PC-3 (cell line): ENCODE measurements at regions not wholly inside any gene's neighbourhood (a gene's known extent, or its start where the extent isn't known, plus 50 kb on each side); places are given as distances from the start of the nearest gene placed in this dataset.

Experiments used
- ATAC-seq: fragments of 200-7000 bp; cut with Tn5 transposase; 2 replicates; pipeline ENCODE4 v1.9.1; 2020; ENCODE audit warnings: mild to moderate bottlenecking, moderate library complexity
- BruUV-seq: library from RNA; stranded (reverse); fragments of 400-500 nt; replicated peaks from 2 replicates; lab custom pipeline; 2021; lab: Mats Ljungman, UMichigan
- CTCF ChIA-PET: fragments of 300-600 bp; sonication (Branson Sonifier 250); formaldehyde crosslinking; loops from one replicate; lab custom pipeline; 2022; ENCODE audit warnings: antibody characterized with exemption; lab: Charles Lee
- POLR2A ChIA-PET: fragments of 300-600 bp; sonication (Branson Sonifier 250); formaldehyde crosslinking; loops from one replicate; lab custom pipeline; 2022; ENCODE audit warnings: antibody characterized with exemption; ENCODE audit not compliant: unreplicated experiment; lab: Charles Lee
- DNase-seq: peaks from one replicate; pipeline ENCODE4 v3.0.0-alpha.2; 2015
- H2AFZ ChIP-seq: fragments of 300-600 bp; sonication (generic); 2 replicates; pipeline ENCODE4 v1.6.0; 2016; ENCODE audit warnings: antibody characterized with exemption, low read length
- H3F3A ChIP-seq: fragments of 300-600 bp; sonication (generic); one replicate; pipeline ENCODE4 v1.6.0; 2017; ENCODE audit warnings: antibody characterized with exemption, low read length, control low read depth, mild to moderate bottlenecking; ENCODE audit not compliant: unreplicated experiment
- H3K27ac ChIP-seq: fragments of 300-600 bp; sonication (generic); 2 replicates; pipeline ENCODE4 v1.5.1; 2016; ENCODE audit warnings: mild to moderate bottlenecking, low read length
- H3K27me3 ChIP-seq: fragments of 300-600 bp; sonication (generic); 2 replicates; pipeline ENCODE4 v1.6.1; 2016; ENCODE audit warnings: low read length, mixed read lengths
- H3K36me3 ChIP-seq: fragments of 300-600 bp; sonication (generic); 2 replicates; pipeline ENCODE4 v1.6.1; 2016; ENCODE audit warnings: low read depth, mixed run types, low read length, mixed read lengths
- H3K4me1 ChIP-seq: fragments of 300-600 bp; sonication (generic); 2 replicates; pipeline ENCODE4 v1.5.1; 2016; ENCODE audit warnings: low read length; ENCODE audit not compliant: insufficient read depth
- H3K4me2 ChIP-seq: fragments of 300-600 bp; sonication (generic); 2 replicates; pipeline ENCODE4 v1.6.0; 2016; ENCODE audit warnings: low read length
- H3K4me3 ChIP-seq: fragments of 300-600 bp; sonication (generic); 2 replicates; pipeline ENCODE4 v1.5.1; 2016; ENCODE audit warnings: mild to moderate bottlenecking, low read length, mixed read lengths
- H3K79me2 ChIP-seq: fragments of 300-600 bp; sonication (generic); 2 replicates; pipeline ENCODE4 v1.6.1; 2017; ENCODE audit warnings: low read length, mixed read lengths
- H3K9ac ChIP-seq: fragments of 300-600 bp; sonication (generic); 2 replicates; pipeline ENCODE4 v1.6.0; 2016; ENCODE audit warnings: mild to moderate bottlenecking, low read length
- H3K9me2 ChIP-seq: fragments of 300-600 bp; sonication (generic); replicated peaks from 2 replicates; pipeline ENCODE4 v1.6.1; 2016; ENCODE audit warnings: mixed run types, low read length, mixed read lengths
- H3K9me3 ChIP-seq: fragments of 300-600 bp; sonication (generic); 2 replicates; pipeline ENCODE4 v1.6.1; 2016; ENCODE audit warnings: low read length, mixed read lengths
- H4K20me1 ChIP-seq: fragments of 300-600 bp; sonication (generic); 2 replicates; pipeline ENCODE4 v1.6.1; 2016; ENCODE audit warnings: low read length, mixed read lengths
- CTCF ChIP-seq: fragments of 300-600 bp; sonication (generic); conservative IDR thresholded peaks from 2 replicates; pipeline ENCODE4 v1.5.1; 2017; ENCODE audit warnings: antibody characterized with exemption, low read depth, mild to moderate bottlenecking, low read length
- EZH2 ChIP-seq: fragments of 300-600 bp; sonication (generic); IDR thresholded peaks from one replicate; pipeline ENCODE4 v1.6.1; 2017; ENCODE audit warnings: antibody characterized with exemption, mild to moderate bottlenecking, low read length; ENCODE audit not compliant: unreplicated experiment
- EZH2phosphoT487 ChIP-seq: fragments of 300-600 bp; sonication (generic); IDR thresholded peaks from 2 replicates; pipeline ENCODE4 v1.6.1; 2018; ENCODE audit warnings: mild to moderate bottlenecking, antibody characterized with exemption, low read length, borderline replicate concordance
- intact Hi-C: fragments of 100-400 bp; cut with micrococcal nuclease; formaldehyde crosslinking; loops from 2 replicates; pipeline ENCODE4 v1.9.0; 2023

GRCh38 chr18:23398401-23398800 is 54.7 kb upstream of the RIOK3 start:
- no peaks in the 10 kb centered on the region for H3F3A ChIP-seq
- no peak overlapping the region for H3K4me2 ChIP-seq
- peaks cover 1% of the 10 kb centered on the region; the same call in 1 of the 2 replicates for H3K36me3 ChIP-seq
- no peak for ATAC-seq
- H3K27ac ChIP-seq: no peak overlapping the region
- no TSS peak for BruUV-seq
- no peaks in the 10 kb centered on the region for H4K20me1 ChIP-seq
- no peak for TF ChIP-seq EZH2
- CTCF ChIA-PET: no interaction called here
- H3K9ac ChIP-seq: no peak overlapping the region
- no peaks in the 10 kb centered on the region for H3K79me2 ChIP-seq
- no peak overlapping the region for H3K4me3 ChIP-seq
- intact Hi-C loops: no loop called here
- POLR2A ChIA-PET: no interaction called here
- H2AFZ ChIP-seq: no peak overlapping the region
- H3K4me1 ChIP-seq: no peaks in the 10 kb centered on the region
- H3K9me2 ChIP-seq: no peaks in the 10 kb centered on the region
- no peak for DNase-seq
- H3K27me3 ChIP-seq: no peaks in the 10 kb centered on the region
- no peaks in the 10 kb centered on the region for H3K9me3 ChIP-seq

- Histone ChIP-seq H3K9me2 (no peaks in the 10 kb centered on the region), H3K79me2 (no peaks in the 10 kb centered on the region), H3K4me1 (no peaks in the 10 kb centered on the region), H3K9ac (no peak overlapping the region), H4K20me1 (no peaks in the 10 kb centered on the region), H3K36me3 (peaks cover 3% of the 10 kb centered on the region; the same call in 1 of the 2 replicates), H3K4me3 (no peak overlapping the region), H3K4me2 (no peak overlapping the region), H3K27ac (no peak overlapping the region), H3K27me3 (no peaks in the 10 kb centered on the region), H3K9me3 (no peaks in the 10 kb centered on the region), H2AFZ (no peak overlapping the region), H3F3A (no peaks in the 10 kb centered on the region)
- no TSS peak for BruUV-seq
- CTCF ChIA-PET: no interaction called here
- TF ChIP-seq EZH2phosphoT487 (no peak), CTCF (no peak), EZH2 (no peak)
- ATAC-seq (no peak), DNase-seq (no peak)
- POLR2A ChIA-PET: no interaction called here
- intact Hi-C loops: no loop called here
These were observed 54.0 kb upstream of the RIOK3 start for GRCh38 chr18:23399067-23399466.

GRCh38 chr18:23400918-23401317 is 52.2 kb upstream of the RIOK3 start:
- no peak for DNase-seq
- POLR2A ChIA-PET: no interaction called here
- Histone ChIP-seq H3K9ac (no peak overlapping the region), H2AFZ (no peak overlapping the region), H4K20me1 (no peaks in the 10 kb centered on the region), H3K4me1 (peaks cover under 1% of the 10 kb centered on the region; the same call in 1 of the 2 replicates), H3K9me2 (no peaks in the 10 kb centered on the region), H3K4me2 (no peak overlapping the region), H3K4me3 (no peak overlapping the region), H3K79me2 (no peaks in the 10 kb centered on the region), H3K27me3 (no peaks in the 10 kb centered on the region), H3K27ac (no peak overlapping the region), H3F3A (no peaks in the 10 kb centered on the region), H3K36me3 (peaks cover 3% of the 10 kb centered on the region; the same call in 1 of the 2 replicates), H3K9me3 (no peaks in the 10 kb centered on the region)
- no TSS peak for BruUV-seq
- no peak for TF ChIP-seq CTCF
- no peak for TF ChIP-seq EZH2phosphoT487
- TF ChIP-seq EZH2: no peak
- intact Hi-C loops: no loop called here
- ATAC-seq: no peak
- CTCF ChIA-PET: no interaction called here
